SU-DHL-6 (cell line): ENCODE measurements at regions not wholly inside any gene's neighbourhood (a gene's known extent, or its start where the extent isn't known, plus 50 kb on each side); places are given as distances from the start of the nearest gene placed in this dataset.
"Not testable (repeated sequence)": the region's sequence is repeated elsewhere in the genome, so short reads cannot be mapped to it uniquely, and the experiment has no call there.

ENCODE experiments used
- H2AFZ ChIP-seq: fragments of 200-600 bp; sonication (generic); 2 replicates; pipeline ENCODE4 v1.6.1; 2014; ENCODE audit warnings: low read depth, mild to moderate bottlenecking, moderate library complexity, mixed read lengths, antibody characterized with exemption, low read length; ENCODE audit not compliant: severe bottlenecking
- H3F3A ChIP-seq: fragments of 200-600 bp; shearing (Covaris generic); 2 replicates; pipeline ENCODE4 v1.6.0; 2016; ENCODE audit warnings: antibody characterized with exemption, mild to moderate bottlenecking; ENCODE audit not compliant: insufficient read depth
- H3K27ac ChIP-seq: fragments of 200-600 bp; sonication (generic); 2 replicates; pipeline ENCODE4 v1.5.1; 2016; ENCODE audit warnings: low read depth, mild to moderate bottlenecking, low read length, moderate library complexity, mixed read lengths
- H3K27me3 ChIP-seq: fragments of 200-600 bp; sonication (generic), shearing (Covaris generic); 2 replicates; pipeline ENCODE4 v1.6.0; 2014; ENCODE audit warnings: mild to moderate bottlenecking, low read length
- H3K36me3 ChIP-seq: fragments of 200-600 bp; sonication (generic); 2 replicates; pipeline ENCODE4 v1.6.1; 2014; ENCODE audit warnings: mild to moderate bottlenecking, low read length, mixed read lengths
- H3K4me2 ChIP-seq: fragments of 300-600, 200-600 bp; shearing (Covaris generic), sonication (generic); 2 replicates; pipeline ENCODE4 v1.6.0; 2014; ENCODE audit warnings: low read length, low read depth, mild to moderate bottlenecking; ENCODE audit not compliant: poor library complexity, severe bottlenecking
- H3K4me3 ChIP-seq: fragments of 200-600 bp; sonication (generic); 2 replicates; pipeline ENCODE4 v1.5.1; 2014; ENCODE audit warnings: antibody characterized with exemption, low read length, mild to moderate bottlenecking, mixed read lengths; ENCODE audit not compliant: insufficient read depth, poor library complexity, severe bottlenecking
- H3K79me2 ChIP-seq: fragments of 200-600 bp; sonication (generic); 2 replicates; pipeline ENCODE4 v1.6.1; 2014; ENCODE audit warnings: mild to moderate bottlenecking, low read length, moderate library complexity; ENCODE audit not compliant: insufficient read depth
- H3K9ac ChIP-seq: fragments of 200-600 bp; sonication (generic); 2 replicates; pipeline ENCODE4 v1.7.0; 2014; ENCODE audit warnings: mild to moderate bottlenecking, low read length
- H3K9me2 ChIP-seq: fragments of 200-600 bp; sonication (generic); replicated peaks from 2 replicates; pipeline ENCODE4 v1.6.1; 2014; ENCODE audit warnings: low read length; ENCODE audit not compliant: insufficient read depth
- H3K9me3 ChIP-seq: fragments of 200-600 bp; sonication (generic); 2 replicates; pipeline ENCODE4 v1.6.1; 2014; ENCODE audit warnings: low read length, mixed read lengths; ENCODE audit not compliant: insufficient read depth
- H4K20me1 ChIP-seq: fragments of 200-600 bp; sonication (generic); 2 replicates; pipeline ENCODE4 v1.6.1; 2014; ENCODE audit warnings: low read depth, mild to moderate bottlenecking, antibody characterized with exemption, low read length, moderate library complexity, mixed read lengths

- H3K79me2 ChIP-seq, H3F3A ChIP-seq, H2AFZ ChIP-seq, H3K36me3 ChIP-seq, H3K27ac ChIP-seq, H3K27me3 ChIP-seq, H3K9me2 ChIP-seq, H4K20me1 ChIP-seq, H3K4me2 ChIP-seq, H3K9me3 ChIP-seq, H3K9ac ChIP-seq, H3K4me3 ChIP-seq: not testable (repeated sequence)
Measured at GRCh38 chr5:20797216-20797615, 809.2 kb upstream of the CDH18 start.

GRCh38 chr5:20784755-20785154 is 796.8 kb upstream of the CDH18 start:
- not testable (repeated sequence) for H4K20me1 ChIP-seq, H3K4me3 ChIP-seq, H3F3A ChIP-seq, H2AFZ ChIP-seq, H3K79me2 ChIP-seq, H3K36me3 ChIP-seq, H3K27me3 ChIP-seq, H3K9me3 ChIP-seq, H3K27ac ChIP-seq, H3K4me2 ChIP-seq, H3K9me2 ChIP-seq, H3K9ac ChIP-seq

- H3K36me3 ChIP-seq, H3F3A ChIP-seq, H3K4me3 ChIP-seq, H3K27me3 ChIP-seq, H3K79me2 ChIP-seq, H3K4me2 ChIP-seq, H3K27ac ChIP-seq, H3K9ac ChIP-seq, H2AFZ ChIP-seq, H3K9me3 ChIP-seq, H4K20me1 ChIP-seq, H3K9me2 ChIP-seq: not testable (repeated sequence)
Measured at GRCh38 chr5:20783484-20783883, 795.5 kb upstream of the CDH18 start.

GRCh38 chr5:20771338-20771737 is 783.3 kb upstream of the CDH18 start:
- not testable (repeated sequence) for H4K20me1 ChIP-seq, H3K9ac ChIP-seq, H3K9me2 ChIP-seq, H2AFZ ChIP-seq, H3K79me2 ChIP-seq, H3K27me3 ChIP-seq, H3K4me2 ChIP-seq, H3K36me3 ChIP-seq, H3K9me3 ChIP-seq, H3F3A ChIP-seq, H3K4me3 ChIP-seq, H3K27ac ChIP-seq

GRCh38 chr5:20765074-20765473 is 777.1 kb upstream of the CDH18 start:
- H3K27ac ChIP-seq, H3K79me2 ChIP-seq, H3K9ac ChIP-seq, H3K9me2 ChIP-seq, H2AFZ ChIP-seq, H3K9me3 ChIP-seq, H4K20me1 ChIP-seq, H3F3A ChIP-seq, H3K4me2 ChIP-seq, H3K4me3 ChIP-seq, H3K36me3 ChIP-seq, H3K27me3 ChIP-seq: not testable (repeated sequence)

GRCh38 chr5:20759459-20759858 is 771.5 kb upstream of the CDH18 start:
- H3F3A ChIP-seq, H3K27ac ChIP-seq, H4K20me1 ChIP-seq, H3K9ac ChIP-seq, H3K9me2 ChIP-seq, H3K27me3 ChIP-seq, H3K4me2 ChIP-seq, H3K36me3 ChIP-seq, H3K9me3 ChIP-seq, H2AFZ ChIP-seq, H3K4me3 ChIP-seq, H3K79me2 ChIP-seq: not testable (repeated sequence)

GRCh38 chr5:20752179-20752578 is 764.2 kb upstream of the CDH18 start:
- H3K27me3 ChIP-seq, H3K9me2 ChIP-seq, H2AFZ ChIP-seq, H3K4me2 ChIP-seq, H3K27ac ChIP-seq, H4K20me1 ChIP-seq, H3K9ac ChIP-seq, H3K36me3 ChIP-seq, H3K79me2 ChIP-seq, H3F3A ChIP-seq, H3K9me3 ChIP-seq, H3K4me3 ChIP-seq: not testable (repeated sequence)

GRCh38 chr5:20735715-20736114 is 747.7 kb upstream of the CDH18 start:
- H3K4me2 ChIP-seq, H2AFZ ChIP-seq, H3F3A ChIP-seq, H3K4me3 ChIP-seq, H3K36me3 ChIP-seq, H3K9ac ChIP-seq, H3K27ac ChIP-seq, H3K9me2 ChIP-seq, H3K9me3 ChIP-seq, H3K27me3 ChIP-seq, H3K79me2 ChIP-seq, H4K20me1 ChIP-seq: not testable (repeated sequence)
